HEK293 (cell line): ENCODE measurements at regions not wholly inside any gene's neighbourhood (a gene's known extent, or its start where the extent isn't known, plus 50 kb on each side); places are given as distances from the start of the nearest gene placed in this dataset.

ENCODE experiments used
- CTCF ChIA-PET: fragments of 350-600 bp; formaldehyde crosslinking; extraction: SDS; loops from one replicate; lab custom pipeline; 2021; ENCODE audit warnings: antibody characterized with exemption; lab: Yijun Ruan, JAX
- POLR2A ChIA-PET: fragments of 300-600 bp; formaldehyde crosslinking; extraction: SDS; loops from one replicate; lab custom pipeline; 2020; ENCODE audit warnings: antibody characterized with exemption, inconsistent platforms; lab: Yijun Ruan, JAX
- H3K27ac ChIP-seq: fragments of 200-500 bp; sonication (Bioruptor generic); 2 replicates; pipeline ENCODE4 v1.5.1; 2014; ENCODE audit warnings: low read depth, low read length, control low read depth, inconsistent platforms; ENCODE audit errors: extremely low read depth
- H3K36me3 ChIP-seq, 2 experiments: fragments of 200-500 bp in 1 of 2; sonication (Bioruptor generic) in 1 of 2; 1 replicate in 1 of 2; 2 replicates in 1 of 2; pipeline ENCODE4 v1.5.1; 2014 to 2017; ENCODE audit warnings: inconsistent platforms in 2 of 2, low read length in 2 of 2; ENCODE audit not compliant: control insufficient read depth in 2 of 2, insufficient read depth in 1 of 2
- H3K4me1 ChIP-seq: fragments of 200-500 bp; sonication (Bioruptor generic); 2 replicates; pipeline ENCODE4 v1.5.1; 2014; ENCODE audit warnings: mild to moderate bottlenecking, low read length, inconsistent platforms; ENCODE audit not compliant: control insufficient read depth, insufficient read depth
- H3K4me3 ChIP-seq: 2 replicates; pipeline ENCODE4 v1.5.1; 2011; ENCODE audit warnings: low read depth, mild to moderate bottlenecking, control low read depth, low read length, moderate library complexity
- H3K9me3 ChIP-seq: fragments of 200-500 bp; sonication (Bioruptor generic); 2 replicates; pipeline ENCODE4 v1.5.1; 2014; ENCODE audit warnings: low read depth, low read length, inconsistent platforms; ENCODE audit not compliant: control insufficient read depth, insufficient read depth
- AEBP2 ChIP-seq: fragments of 450-650 bp; formaldehyde crosslinking; IDR thresholded peaks from 2 replicates; pipeline ENCODE4 v1.5.1; 2016; ENCODE audit warnings: missing biosample characterization, missing genetic modification characterization, borderline replicate concordance
- ELK4 ChIP-seq: IDR thresholded peaks from 2 replicates; pipeline ENCODE4 v1.6.1; 2011; ENCODE audit warnings: mild to moderate bottlenecking, low read depth, low read length, borderline replicate concordance
- GLIS1 ChIP-seq: fragments of 450-650 bp; formaldehyde crosslinking; IDR thresholded peaks from 2 replicates; pipeline ENCODE4 v1.5.1; 2016; ENCODE audit warnings: missing biosample characterization, missing genetic modification characterization
- HOXD13 ChIP-seq: sonication (generic); formaldehyde crosslinking; IDR thresholded peaks from 2 replicates; pipeline ENCODE4 v1.8.0; 2022; ENCODE audit warnings: missing genetic modification reagents, borderline replicate concordance
- INSM2 ChIP-seq: fragments of 450-650 bp; formaldehyde crosslinking; IDR thresholded peaks from 2 replicates; pipeline ENCODE4 v1.5.1; 2016; ENCODE audit warnings: missing biosample characterization, missing genetic modification characterization
- KLF1 ChIP-seq: fragments of 450-650 bp; formaldehyde crosslinking; IDR thresholded peaks from 2 replicates; pipeline ENCODE4 v1.5.1; 2016; ENCODE audit warnings: missing biosample characterization, missing genetic modification characterization
- PRDM1 ChIP-seq: fragments of 450-650 bp; formaldehyde crosslinking; IDR thresholded peaks from 2 replicates; pipeline ENCODE4; 2016; ENCODE audit warnings: missing biosample characterization, missing genetic modification characterization
- PRDM6 ChIP-seq: fragments of 450-650 bp; formaldehyde crosslinking; IDR thresholded peaks from 2 replicates; pipeline ENCODE4 v1.5.1; 2017; ENCODE audit warnings: missing biosample characterization, missing genetic modification characterization
- WT1 ChIP-seq: fragments of 450-650 bp; formaldehyde crosslinking; IDR thresholded peaks from 2 replicates; pipeline ENCODE4 v1.5.1; 2016; ENCODE audit warnings: missing biosample characterization, missing genetic modification characterization
- ZBTB44 ChIP-seq: fragments of 450-650 bp; IDR thresholded peaks from 2 replicates; pipeline ENCODE4 v1.5.1; 2018; ENCODE audit warnings: missing biosample characterization, mild to moderate bottlenecking, missing genetic modification characterization
- ZFHX2 ChIP-seq: fragments of 450-650 bp; formaldehyde crosslinking; conservative IDR thresholded peaks from 2 replicates; pipeline ENCODE4 v1.5.1; 2016; ENCODE audit warnings: missing biosample characterization, missing genetic modification characterization
- ZNF132 ChIP-seq: fragments of 450-650 bp; formaldehyde crosslinking; IDR thresholded peaks from 2 replicates; pipeline ENCODE4 v1.5.1; 2017; ENCODE audit warnings: missing biosample characterization, missing genetic modification characterization, borderline replicate concordance
- ZNF16 ChIP-seq: fragments of 450-650 bp; formaldehyde crosslinking; IDR thresholded peaks from 2 replicates; pipeline ENCODE4 v1.5.1; 2016; ENCODE audit warnings: low read depth, missing biosample characterization, missing genetic modification characterization
- ZNF449 ChIP-seq: fragments of 450-650 bp; formaldehyde crosslinking; IDR thresholded peaks from 2 replicates; pipeline ENCODE4 v1.5.1; 2017; ENCODE audit warnings: missing biosample characterization, mild to moderate bottlenecking, missing genetic modification characterization, moderate library complexity
- ZNF544 ChIP-seq: fragments of 450-650 bp; formaldehyde crosslinking; IDR thresholded peaks from 2 replicates; pipeline ENCODE4 v1.5.0; 2017; ENCODE audit warnings: missing biosample characterization, missing genetic modification characterization
- ZNF610 ChIP-seq: fragments of 450-650 bp; formaldehyde crosslinking; IDR thresholded peaks from 2 replicates; pipeline ENCODE4 v1.5.1; 2016; ENCODE audit warnings: missing biosample characterization, missing genetic modification characterization, borderline replicate concordance
- ZNF677 ChIP-seq: fragments of 450-650 bp; IDR thresholded peaks from 2 replicates; pipeline ENCODE4 v1.5.0; 2018; ENCODE audit warnings: missing biosample characterization, mild to moderate bottlenecking, missing genetic modification characterization, moderate library complexity
- ZNF747 ChIP-seq: fragments of 450-650 bp; formaldehyde crosslinking; IDR thresholded peaks from 2 replicates; pipeline ENCODE4 v1.5.1; 2016; ENCODE audit warnings: missing biosample characterization, missing genetic modification characterization
- ZNF768 ChIP-seq: fragments of 450-650 bp; formaldehyde crosslinking; IDR thresholded peaks from 2 replicates; pipeline ENCODE4 v1.5.1; 2018; ENCODE audit warnings: missing biosample characterization, mild to moderate bottlenecking, missing genetic modification characterization
- ZNF792 ChIP-seq: fragments of 450-650 bp; formaldehyde crosslinking; IDR thresholded peaks from 2 replicates; pipeline ENCODE4 v1.5.1; 2016; ENCODE audit warnings: missing biosample characterization, missing genetic modification characterization

- TF ChIP-seq ZNF449 (tag by site-specific recombination) = no peak
These were observed 125.7 kb upstream of the PEG3 start (continued) for GRCh38 chr19:56966225-56966696.

- CTCF ChIA-PET = no interaction called here
- no peak for TF ChIP-seq ELK4
- peak; percentile 21; the same call in 1 of the 2 replicates for TF ChIP-seq HOXD13 (CRISPR knock-in tag)
These were observed 126.3 kb upstream of the PEG3 start for GRCh38 chr19:56966697-56967299.

GRCh38 chr19:56969156-56969555, 128.6 kb upstream of the PEG3 start:
- ChIA-PET CTCF (no interaction called here), POLR2A (no interaction called here)
- H3K36me3 ChIP-seq = no peaks in the 10 kb centered on the region
- no peaks in the 10 kb centered on the region for H3K4me1 ChIP-seq
- TF ChIP-seq ZNF16 (tag by site-specific recombination) = no peak
- no peak for TF ChIP-seq GLIS1 (tag by site-specific recombination)
- no peak overlapping the region for H3K27ac ChIP-seq
- H3K4me3 ChIP-seq = no peak overlapping the region
- H3K9me3 ChIP-seq = no peaks in the 10 kb centered on the region; the same call in 1 of the 2 replicates

More at GRCh38 chr19:56966697-56967299, 126.3 kb upstream of the PEG3 start:
- Histone ChIP-seq H3K9me3 (no peaks in the 10 kb centered on the region; the same call in 1 of the 2 replicates), H3K4me3 (no peak overlapping the region), H3K27ac (no peak overlapping the region), H3K36me3 (no peaks in the 10 kb centered on the region), H3K4me1 (no peaks in the 10 kb centered on the region)
- POLR2A ChIA-PET = no interaction called here

GRCh38 chr19:56969759-56970178, 129.2 kb upstream of the PEG3 start:
- no peaks in the 10 kb centered on the region for H3K4me1 ChIP-seq
- H3K27ac ChIP-seq = no peak overlapping the region
- no peaks in the 10 kb centered on the region for H3K36me3 ChIP-seq
- no peak for TF ChIP-seq ZNF792
- TF ChIP-seq PRDM6 (tag by site-specific recombination) = no peak
- TF ChIP-seq ZNF132 (tag by site-specific recombination) = no peak
- no peak for TF ChIP-seq AEBP2 (tag by site-specific recombination)
- no peak for TF ChIP-seq KLF1 (tag by site-specific recombination)
- no peak for TF ChIP-seq ZFHX2
- TF ChIP-seq INSM2 (tag by site-specific recombination) = no peak
- no peak for TF ChIP-seq ZNF768
- TF ChIP-seq PRDM1 = no peak
- TF ChIP-seq ZBTB44 = no peak
- no peak for TF ChIP-seq ZNF677 (tag by site-specific recombination)
- TF ChIP-seq ZNF544 (tag by site-specific recombination) = no peak
- no peak for TF ChIP-seq ZNF747 (tag by site-specific recombination)
- no peak for TF ChIP-seq WT1
- no peak for TF ChIP-seq ZNF610 (tag by site-specific recombination)
- POLR2A ChIA-PET = no interaction called here
- H3K4me3 ChIP-seq = no peak overlapping the region
- CTCF ChIA-PET = no interaction called here
- H3K9me3 ChIP-seq = no peaks in the 10 kb centered on the region; the same call in 1 of the 2 replicates
